Uterus (tissue), 3 donors: ENCODE measurements at regions not wholly inside any gene's neighbourhood (a gene's known extent, or its start where the extent isn't known, plus 50 kb on each side); places are given as distances from the start of the nearest gene placed in this dataset.

Source experiments
- DNase-seq, 2 donors: peaks; one replicate each; pipeline ENCODE4 v3.0.0-alpha.2; 2019 to 2020
- H3K27ac ChIP-seq, 2 donors: fragments of 200-600 bp; sonication (generic); 1 replicate in 1 of 2; 2 replicates in 1 of 2; pipeline ENCODE4 v1.5.1; 2016 to 2018
- H3K27me3 ChIP-seq, 2 donors: fragments of 200-600 bp; sonication (generic); one replicate each; pipeline ENCODE4 v1.5.1; 2018 to 2019; ENCODE audit warnings: control low read depth in 1 of 2
- H3K36me3 ChIP-seq, 2 donors: fragments of 200-600 bp; sonication (generic); one replicate each; pipeline ENCODE4 v1.5.1; 2019; ENCODE audit warnings: control low read depth in 1 of 2
- H3K4me1 ChIP-seq, 2 donors: fragments of 200-600 bp; sonication (generic); one replicate each; pipeline ENCODE4 v1.5.1; 2018 to 2019; ENCODE audit warnings: control low read depth in 1 of 2
- H3K4me3 ChIP-seq, 2 donors: fragments of 200-600 bp; sonication (generic); 1 replicate in 1 of 2; 2 replicates in 1 of 2; pipeline ENCODE4 v1.5.1; 2018 to 2019; ENCODE audit warnings: mild to moderate bottlenecking in 1 of 2
- H3K9me3 ChIP-seq, 2 donors: fragments of 200-600 bp; sonication (generic); one replicate each; pipeline ENCODE4 v1.5.1; 2019; ENCODE audit warnings: control low read depth in 1 of 2
- CTCF ChIP-seq, 4 experiments: fragments of 200-600 bp in 2 of 4; fragments of 450-650 bp in 2 of 4; sonication (generic) in 2 of 4; IDR thresholded peaks; one replicate each; pipeline ENCODE4 v1.5.1; 2016 to 2019; ENCODE audit warnings: antibody characterized with exemption in 4 of 4, mild to moderate bottlenecking in 2 of 4, moderate library complexity in 1 of 4
- POLR2A ChIP-seq, 2 donors: fragments of 450-650 bp; IDR thresholded peaks; one replicate each; pipeline ENCODE4 v1.6.1; 2016; ENCODE audit warnings: antibody characterized with exemption in 2 of 2, mild to moderate bottlenecking in 1 of 2, moderate library complexity in 1 of 2
- intact Hi-C: fragments of 100-400 bp; cut with DNase I; formaldehyde crosslinking; loops from one replicate; pipeline ENCODE4 v1.15.1; 2023; ENCODE audit warnings: low total_unique reads
- donor health status: DM: yes; HTN: yes; CAD: no.

DNA sequence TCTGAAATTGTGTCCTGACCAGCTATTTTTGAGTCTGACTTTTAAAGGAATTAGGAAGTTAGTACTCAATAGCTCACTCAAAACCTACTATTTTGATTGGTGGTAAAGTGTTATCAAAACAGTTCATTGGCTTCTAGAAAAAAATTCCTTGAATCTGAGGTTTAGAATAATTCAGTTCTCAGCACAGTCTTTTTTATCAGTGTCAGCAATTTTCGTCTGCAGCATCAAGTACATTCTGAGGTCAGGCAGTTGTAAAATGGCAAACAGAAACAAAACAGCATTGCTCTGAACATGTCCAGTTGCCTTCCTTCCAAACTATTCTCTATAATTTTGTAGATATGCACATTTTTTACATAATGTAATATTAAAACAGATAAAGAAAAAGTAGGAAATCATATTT, 1644.1 kb downstream of the SLITRK5 start:
- H3K27ac ChIP-seq, result no peak overlapping the region
- no peak overlapping the region for H3K4me3 ChIP-seq
- H3K4me1 ChIP-seq, result no peaks in the 10 kb centered on the region
- no peak for DNase-seq
- H3K36me3 ChIP-seq, result no peaks in the 10 kb centered on the region
- intact Hi-C loops, result no loop called here
- H3K27me3 ChIP-seq, result no peaks in the 10 kb centered on the region
- no peak for TF ChIP-seq POLR2A (IDR thresholded peaks at IDR 0.05)
- no peaks in the 10 kb centered on the region for H3K9me3 ChIP-seq

DNA sequence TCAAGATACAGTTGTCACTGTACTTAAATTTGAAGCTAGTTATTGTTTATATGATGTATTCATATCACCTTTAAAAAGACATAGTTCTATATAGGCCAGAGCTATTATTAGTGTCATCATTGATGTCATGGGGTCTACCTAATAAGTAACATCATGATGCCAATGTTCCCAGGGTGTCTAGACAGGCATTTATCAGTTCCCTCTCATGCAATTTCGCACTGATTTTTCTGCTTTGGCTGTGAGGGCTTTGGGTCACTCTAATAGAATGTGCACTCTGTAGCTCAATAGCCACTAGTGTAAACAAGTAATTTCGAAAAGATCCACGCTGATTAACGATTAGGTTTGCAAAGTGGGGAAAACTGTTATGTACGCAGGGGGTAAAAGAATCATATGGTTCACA, 1651.3 kb downstream of the SLITRK5 start:
- intact Hi-C loops, result no loop called here
- no peaks in the 10 kb centered on the region for H3K4me1 ChIP-seq
- H3K9me3 ChIP-seq, result no peaks in the 10 kb centered on the region
- no peak for DNase-seq
- TF ChIP-seq POLR2A (IDR thresholded peaks at IDR 0.05), result no peak
- no peaks in the 10 kb centered on the region for H3K27me3 ChIP-seq
- no peaks in the 10 kb centered on the region for H3K36me3 ChIP-seq
- no peak overlapping the region for H3K27ac ChIP-seq
- no peak overlapping the region for H3K4me3 ChIP-seq

GRCh38 chr13:89324582-89324981, 1653.4 kb downstream of the SLITRK5 start:
- DNase-seq, result no peak
- H3K4me3 ChIP-seq, result no peak overlapping the region
- no peaks in the 10 kb centered on the region for H3K4me1 ChIP-seq
- no peaks in the 10 kb centered on the region for H3K36me3 ChIP-seq
- intact Hi-C loops, result no loop called here
- H3K27ac ChIP-seq, result no peak overlapping the region
- no peaks in the 10 kb centered on the region for H3K9me3 ChIP-seq
- no peaks in the 10 kb centered on the region for H3K27me3 ChIP-seq
- no peak for TF ChIP-seq CTCF (IDR thresholded peaks at IDR 0.05)
- no peak for TF ChIP-seq POLR2A (IDR thresholded peaks at IDR 0.05)

GRCh38 chr13:89343165-89343564, 1672.0 kb downstream of the SLITRK5 start:
- no peaks in the 10 kb centered on the region for H3K4me1 ChIP-seq
- DNase-seq, result no peak
- intact Hi-C loops, result no loop called here

GRCh38 chr13:89352384-89352783, 1681.2 kb downstream of the SLITRK5 start:
- intact Hi-C loops, result no loop called here
- H3K4me1 ChIP-seq, result no peaks in the 10 kb centered on the region
- H3K4me3 ChIP-seq, result no peak overlapping the region
- TF ChIP-seq CTCF (IDR thresholded peaks at IDR 0.05), result no peak
- TF ChIP-seq POLR2A (IDR thresholded peaks at IDR 0.05), result no peak
- no peak overlapping the region for H3K27ac ChIP-seq
- no peaks in the 10 kb centered on the region for H3K36me3 ChIP-seq
- H3K9me3 ChIP-seq, result no peaks in the 10 kb centered on the region
- no peaks in the 10 kb centered on the region for H3K27me3 ChIP-seq
- DNase-seq, result no peak

More at GRCh38 chr13:89343165-89343564, 1672.0 kb downstream of the SLITRK5 start:
- no peak for TF ChIP-seq CTCF (IDR thresholded peaks at IDR 0.05)
- TF ChIP-seq POLR2A (IDR thresholded peaks at IDR 0.05), result no peak
- no peaks in the 10 kb centered on the region for H3K36me3 ChIP-seq
- no peaks in the 10 kb centered on the region for H3K27me3 ChIP-seq
- H3K27ac ChIP-seq, result no peak overlapping the region
- no peak overlapping the region for H3K4me3 ChIP-seq
- H3K9me3 ChIP-seq, result no peaks in the 10 kb centered on the region

GRCh38 chr13:89361909-89362308, 1690.7 kb downstream of the SLITRK5 start:
- no peaks in the 10 kb centered on the region for H3K4me1 ChIP-seq
- no peaks in the 10 kb centered on the region for H3K36me3 ChIP-seq
- intact Hi-C loops, result no loop called here
- no peak for DNase-seq
- TF ChIP-seq CTCF (IDR thresholded peaks at IDR 0.05) (no peak), POLR2A (IDR thresholded peaks at IDR 0.05) (no peak)
- H3K27me3 ChIP-seq, result no peaks in the 10 kb centered on the region
- no peak overlapping the region for H3K27ac ChIP-seq
- no peak overlapping the region for H3K4me3 ChIP-seq
- H3K9me3 ChIP-seq, result no peaks in the 10 kb centered on the region
